HepG2 (cell line): ENCODE measurements at regions not wholly inside any gene's neighbourhood (a gene's known extent, or its start where the extent isn't known, plus 50 kb on each side); places are given as distances from the start of the nearest gene placed in this dataset.

Experiments used
- CTCF ChIP-seq: sonication (generic); formaldehyde crosslinking; IDR thresholded peaks from 2 replicates; pipeline ENCODE4 v1.5.0; 2020; ENCODE audit warnings: mild to moderate bottlenecking, missing genetic modification reagents, moderate library complexity
- HCFC1 ChIP-seq: fragments of 150-350 bp; IDR thresholded peaks from 2 replicates; pipeline ENCODE4 v1.6.1; 2014; ENCODE audit warnings: low read depth, low read length
- HOMEZ ChIP-seq: IDR thresholded peaks from 2 replicates; pipeline ENCODE4 v1.6.1; 2016; ENCODE audit warnings: low read depth
- MAZ ChIP-seq, 2 experiments: sonication (generic) in 1 of 2; formaldehyde crosslinking in 1 of 2; IDR thresholded peaks; 2 replicates each; pipeline versions ENCODE4 v1.5.0 to v1.6.1; 2012 to 2020; ENCODE audit warnings: low read depth in 2 of 2, mild to moderate bottlenecking in 2 of 2, borderline replicate concordance in 1 of 2, improper control_type of control experiment in 1 of 2, low read length in 1 of 2, missing genetic modification reagents in 1 of 2, moderate library complexity in 1 of 2
- RBAK ChIP-seq: sonication (generic); formaldehyde crosslinking; IDR thresholded peaks from 2 replicates; pipeline ENCODE4 v1.5.1; 2020; ENCODE audit warnings: mild to moderate bottlenecking, missing genetic modification reagents
- SP1 ChIP-seq, 2 experiments: fragments of 450-650 bp in 1 of 2; sonication (generic) in 1 of 2; formaldehyde crosslinking in 1 of 2; IDR thresholded peaks; 2 replicates each; pipeline versions ENCODE4 v1.4.0 to v1.6.1; 2016 to 2020; ENCODE audit warnings: missing genetic modification reagents in 1 of 2
- TCF7 ChIP-seq: sonication (generic); IDR thresholded peaks from 2 replicates; pipeline ENCODE4 v1.6.1; 2016; ENCODE audit warnings: antibody characterized with exemption, low read depth
- ZNF235 ChIP-seq: sonication (generic); formaldehyde crosslinking; IDR thresholded peaks from 2 replicates; pipeline ENCODE4 v1.8.1; 2023; ENCODE audit warnings: mild to moderate bottlenecking, missing genetic modification reagents, borderline replicate concordance

DNA sequence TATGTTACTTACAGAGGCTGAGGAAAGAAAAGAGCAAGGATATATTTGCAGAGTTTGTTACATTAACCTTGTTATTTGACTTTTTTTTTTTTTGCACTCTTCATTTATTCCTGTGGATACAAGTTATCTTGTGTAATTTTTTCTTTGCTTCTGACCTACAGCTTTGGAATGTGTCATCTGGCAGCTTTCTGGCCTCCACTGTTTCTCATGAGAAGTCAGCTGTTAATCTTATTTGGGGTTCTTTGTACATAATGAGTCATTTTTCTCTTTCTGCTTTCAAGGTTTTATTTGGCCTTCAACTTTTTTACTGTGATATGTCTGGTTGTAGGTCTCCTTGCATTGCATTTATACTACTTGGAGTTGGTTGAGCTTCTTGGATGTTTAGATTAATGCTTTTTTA is 333.4 kb downstream of the SMOC2 start:
- TF ChIP-seq RBAK (CRISPR knock-in tag) (no peak), SP1 (IDR thresholded peaks at IDR 0.05) (no peak), SP1 (CRISPR knock-in tag; IDR thresholded peaks at IDR 0.05) (no peak), HCFC1 (no peak), ZNF235 (CRISPR knock-in tag) (no peak), MAZ (IDR thresholded peaks at IDR 0.05; ENCODE audit: borderline replicate concordance, low read depth, low read length) (no peak), MAZ (CRISPR knock-in tag; IDR thresholded peaks at IDR 0.05; ENCODE audit: low read depth) (no peak), CTCF (CRISPR knock-in tag) (no peak), HOMEZ (CRISPR knock-in tag) (no peak), TCF7 (no peak)
